Ascending aorta (tissue), 2 donors: ENCODE measurements at regions not wholly inside any gene's neighbourhood (a gene's known extent, or its start where the extent isn't known, plus 50 kb on each side); places are given as distances from the start of the nearest gene placed in this dataset.

Source experiments
- DNase-seq, 2 donors: peaks; one replicate each; pipeline ENCODE4 v3.0.0-alpha.2; 2019; ENCODE audit warnings: low spot score in 2 of 2
- H3K27ac ChIP-seq, 2 donors: fragments of 200-600 bp; sonication (generic); one replicate each; pipeline ENCODE4 v1.5.1; 2016 to 2017; ENCODE audit warnings: mild to moderate bottlenecking in 1 of 2
- H3K27me3 ChIP-seq: fragments of 200-600 bp; sonication (generic); one replicate; pipeline ENCODE4 v1.5.1; 2017
- H3K36me3 ChIP-seq, 2 donors: fragments of 200-600 bp; sonication (generic); one replicate each; pipeline ENCODE4 v1.5.1; 2016
- H3K4me1 ChIP-seq, 2 donors: fragments of 200-600 bp; sonication (generic); one replicate each; pipeline ENCODE4 v1.5.1; 2016 to 2017; ENCODE audit warnings: mild to moderate bottlenecking in 1 of 2
- H3K4me3 ChIP-seq, 2 donors: fragments of 200-600 bp; sonication (generic); one replicate each; pipeline ENCODE4 v1.5.1; 2016 to 2017; ENCODE audit warnings: mild to moderate bottlenecking in 1 of 2
- H3K9me3 ChIP-seq, 2 donors: fragments of 200-600 bp; sonication (generic); one replicate each; pipeline ENCODE4 v1.5.1; 2016
- intact Hi-C: fragments of 100-400 bp; cut with DNase I; formaldehyde crosslinking; loops from one replicate; pipeline ENCODE4 v1.15.1; 2023
- TF ChIP-seq, protein P1 (sequence below), 3 experiments: fragments of 200-600 bp in 2 of 3; fragments of 450-650 bp in 1 of 3; sonication (generic) in 2 of 3; IDR thresholded peaks; one replicate each; pipeline ENCODE4 v1.5.1; 2016 to 2019; ENCODE audit warnings: antibody characterized with exemption in 3 of 3, mild to moderate bottlenecking in 1 of 3, moderate library complexity in 1 of 3

DNA sequence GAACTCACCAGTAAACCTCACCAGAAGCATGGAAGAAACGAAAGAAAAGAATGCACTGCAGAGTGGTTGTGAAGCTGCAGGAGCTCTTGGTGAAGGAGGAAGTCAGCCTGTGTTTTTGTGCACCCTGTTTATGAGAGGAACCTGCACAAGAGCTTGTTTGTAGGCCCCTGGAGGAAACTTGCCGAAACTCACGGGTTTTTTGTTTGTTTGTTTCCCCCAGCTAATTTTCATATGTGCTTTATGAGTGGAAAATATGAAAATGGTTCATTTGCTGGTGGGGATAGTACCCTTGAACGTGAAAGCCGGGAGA, 222.7 kb downstream of the C16orf95 start:
- H3K27me3 ChIP-seq: no peaks in the 10 kb centered on the region
- DNase-seq: no peak
- intact Hi-C loops: no loop called here
- TF ChIP-seq, protein P1, sequence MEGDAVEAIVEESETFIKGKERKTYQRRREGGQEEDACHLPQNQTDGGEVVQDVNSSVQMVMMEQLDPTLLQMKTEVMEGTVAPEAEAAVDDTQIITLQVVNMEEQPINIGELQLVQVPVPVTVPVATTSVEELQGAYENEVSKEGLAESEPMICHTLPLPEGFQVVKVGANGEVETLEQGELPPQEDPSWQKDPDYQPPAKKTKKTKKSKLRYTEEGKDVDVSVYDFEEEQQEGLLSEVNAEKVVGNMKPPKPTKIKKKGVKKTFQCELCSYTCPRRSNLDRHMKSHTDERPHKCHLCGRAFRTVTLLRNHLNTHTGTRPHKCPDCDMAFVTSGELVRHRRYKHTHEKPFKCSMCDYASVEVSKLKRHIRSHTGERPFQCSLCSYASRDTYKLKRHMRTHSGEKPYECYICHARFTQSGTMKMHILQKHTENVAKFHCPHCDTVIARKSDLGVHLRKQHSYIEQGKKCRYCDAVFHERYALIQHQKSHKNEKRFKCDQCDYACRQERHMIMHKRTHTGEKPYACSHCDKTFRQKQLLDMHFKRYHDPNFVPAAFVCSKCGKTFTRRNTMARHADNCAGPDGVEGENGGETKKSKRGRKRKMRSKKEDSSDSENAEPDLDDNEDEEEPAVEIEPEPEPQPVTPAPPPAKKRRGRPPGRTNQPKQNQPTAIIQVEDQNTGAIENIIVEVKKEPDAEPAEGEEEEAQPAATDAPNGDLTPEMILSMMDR (IDR thresholded peaks at IDR 0.05): no peak
- H3K36me3 ChIP-seq: no peaks in the 10 kb centered on the region
- no peaks in the 10 kb centered on the region for H3K9me3 ChIP-seq
- no peak overlapping the region for H3K4me3 ChIP-seq
- no peak overlapping the region for H3K27ac ChIP-seq
- H3K4me1 ChIP-seq: no peaks in the 10 kb centered on the region

DNA sequence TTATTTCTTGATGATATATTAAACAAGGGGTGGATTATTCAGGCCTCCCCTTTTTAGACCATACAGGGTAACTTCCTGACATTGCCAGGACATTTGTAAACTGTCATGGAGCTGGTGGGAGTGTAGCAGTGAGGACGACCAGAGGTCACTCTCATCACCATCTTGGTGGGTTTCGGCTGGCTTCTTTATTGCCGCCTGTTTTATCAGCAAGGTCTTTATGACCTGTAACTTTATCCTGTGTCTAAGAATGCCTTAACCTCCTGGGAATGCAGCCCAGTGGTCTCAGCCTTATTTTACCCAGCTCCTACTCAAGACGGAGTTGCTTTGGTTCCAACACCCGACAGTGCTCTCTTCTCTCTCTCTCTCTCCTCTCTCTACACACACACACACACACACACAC, 221.9 kb downstream of the C16orf95 start:
- TF ChIP-seq, protein P1 (IDR thresholded peaks at IDR 0.05): no peak
- Histone ChIP-seq H3K27me3 (no peaks in the 10 kb centered on the region), H3K4me3 (no peak overlapping the region), H3K9me3 (no peaks in the 10 kb centered on the region), H3K4me1 (no peaks in the 10 kb centered on the region), H3K36me3 (no peaks in the 10 kb centered on the region), H3K27ac (no peak overlapping the region)
- no peak for DNase-seq
- intact Hi-C loops: no loop called here

- Histone ChIP-seq H3K4me3 (no peak overlapping the region), H3K27ac (no peak overlapping the region), H3K36me3 (no peaks in the 10 kb centered on the region), H3K4me1 (no peaks in the 10 kb centered on the region), H3K9me3 (no peaks in the 10 kb centered on the region), H3K27me3 (no peaks in the 10 kb centered on the region)
- TF ChIP-seq, protein P1 (IDR thresholded peaks at IDR 0.05): no peak
- intact Hi-C loops: no loop called here
- DNase-seq: no peak
Observed at GRCh38 chr16:87096746-87097333, 220.4 kb downstream of the C16orf95 start.

GRCh38 chr16:87098361-87098760, 218.8 kb downstream of the C16orf95 start:
- H3K4me3 ChIP-seq: no peak overlapping the region
- H3K36me3 ChIP-seq: no peaks in the 10 kb centered on the region
- H3K4me1 ChIP-seq: no peaks in the 10 kb centered on the region
- DNase-seq: no peak
- no peaks in the 10 kb centered on the region for H3K9me3 ChIP-seq
- H3K27me3 ChIP-seq: no peaks in the 10 kb centered on the region
- H3K27ac ChIP-seq: no peak overlapping the region
- intact Hi-C loops: no loop called here
- TF ChIP-seq, protein P1 (IDR thresholded peaks at IDR 0.05): no peak

DNA sequence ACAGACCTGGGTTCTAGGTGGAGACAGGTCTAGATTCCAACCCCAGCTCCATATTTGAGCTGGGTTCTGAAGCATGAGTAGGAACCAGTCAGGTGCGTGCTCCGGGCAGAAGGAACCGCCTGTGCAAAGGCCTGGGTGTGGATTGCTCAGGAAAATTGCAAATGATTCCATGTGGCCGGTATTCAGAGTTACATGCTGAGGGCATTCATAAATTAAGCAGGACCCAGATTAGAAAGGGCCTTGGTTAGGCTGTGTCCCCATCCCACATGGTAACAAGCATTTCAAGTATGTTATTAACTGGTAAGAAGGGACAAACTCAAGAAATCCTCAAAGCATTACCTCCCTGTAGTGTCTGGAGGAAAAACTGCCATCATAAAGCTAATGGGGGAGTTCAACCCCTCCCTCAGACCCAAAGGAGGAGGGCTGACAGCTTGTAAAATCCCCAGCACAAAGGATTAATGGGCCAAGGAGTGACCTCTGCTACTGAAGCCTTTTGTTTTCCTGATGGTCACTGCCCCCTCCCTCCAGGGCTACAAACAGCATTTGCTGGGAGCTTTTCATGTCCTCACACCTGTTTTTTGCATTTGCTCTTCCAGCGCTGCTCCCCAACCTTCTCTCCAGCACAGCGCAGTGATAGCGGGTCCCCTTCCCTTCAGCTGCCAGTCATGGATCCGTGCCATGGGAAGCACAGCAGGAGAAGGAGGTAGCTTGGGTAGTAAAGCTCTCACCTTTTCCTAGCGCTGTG, 218.0 kb downstream of the C16orf95 start:
- Histone ChIP-seq H3K4me1 (no peaks in the 10 kb centered on the region), H3K27me3 (no peaks in the 10 kb centered on the region), H3K36me3 (no peaks in the 10 kb centered on the region), H3K9me3 (no peaks in the 10 kb centered on the region), H3K4me3 (no peak overlapping the region), H3K27ac (no peak overlapping the region)
- no peak for DNase-seq
- TF ChIP-seq, protein P1 (IDR thresholded peaks at IDR 0.05): no peak
- intact Hi-C loops: no loop called here
